NCI-H2107 treated with DMSO at 0.1 percent for 48 hours (cell line): ENCODE measurements at regions not wholly inside any gene's neighbourhood (a gene's known extent, or its start where the extent isn't known, plus 50 kb on each side); places are given as distances from the start of the nearest gene placed in this dataset.

Source experiments
- DNase-seq: peaks from one replicate; lab custom pipeline; 2025; ENCODE audit not compliant: unreplicated experiment; lab: John Stamatoyannopoulos, UW

GRCh38 chr1:199756066-199756465 is 271.4 kb upstream of the NR5A2 start:
- no peak for DNase-seq

GRCh38 chr1:199758626-199759255 is 268.8 kb upstream of the NR5A2 start:
- no peak for DNase-seq

- DNase-seq: no peak
Observed at GRCh38 chr1:199759268-199759730, 268.2 kb upstream of the NR5A2 start.

- DNase-seq: no peak
Observed at GRCh38 chr1:199762572-199762971, 264.9 kb upstream of the NR5A2 start.

GRCh38 chr1:199766218-199766792 is 261.2 kb upstream of the NR5A2 start:
- no peak for DNase-seq

GRCh38 chr1:199767700-199768099 is 259.8 kb upstream of the NR5A2 start:
- DNase-seq: no peak

- DNase-seq: peak; percentile 53
Observed at GRCh38 chr1:199774433-199775089, 252.9 kb upstream of the NR5A2 start.

- DNase-seq: no peak
Observed at GRCh38 chr1:199776768-199777497, 250.6 kb upstream of the NR5A2 start.

GRCh38 chr1:199778324-199778955 is 249.1 kb upstream of the NR5A2 start:
- no peak for DNase-seq

- no peak for DNase-seq
Observed at GRCh38 chr1:199780091-199780490, 247.4 kb upstream of the NR5A2 start.

- no peak for DNase-seq
Observed at GRCh38 chr1:199780948-199781670, 246.4 kb upstream of the NR5A2 start.

- DNase-seq: no peak
Observed at GRCh38 chr1:199784138-199784895, 243.2 kb upstream of the NR5A2 start.

- no peak for DNase-seq
Observed at GRCh38 chr1:199786695-199787094, 240.8 kb upstream of the NR5A2 start.

- DNase-seq: no peak
Observed at GRCh38 chr1:199789141-199789540, 238.4 kb upstream of the NR5A2 start.

GRCh38 chr1:199791495-199791894 is 236.0 kb upstream of the NR5A2 start:
- no peak for DNase-seq

GRCh38 chr1:199792874-199793273 is 234.6 kb upstream of the NR5A2 start:
- DNase-seq: no peak

- DNase-seq: no peak
Observed at GRCh38 chr1:199794105-199794863, 233.2 kb upstream of the NR5A2 start.

- no peak for DNase-seq
Observed at GRCh38 chr1:199799116-199799515, 228.4 kb upstream of the NR5A2 start.

- no peak for DNase-seq
Observed at GRCh38 chr1:199804526-199804925, 223.0 kb upstream of the NR5A2 start.
